ENCODE measurements at regions not wholly inside any gene's neighbourhood (a gene's known extent, or its start where the extent isn't known, plus 50 kb on each side); places are given as distances from the start of the nearest gene placed in this dataset.

- Histone ChIP-seq H2BK12ac (ENCODE audit: insufficient read length, low read depth, low read length) (no peak overlapping the region), H3K4me2 (ENCODE audit: insufficient read depth, insufficient read length, low read length) (no peak overlapping the region), H2AFZ (ENCODE audit: low read length) (no peak overlapping the region), H3K9ac (ENCODE audit: extremely low read depth, insufficient read length, low read length) (no peak overlapping the region), H3K56ac (ENCODE audit: insufficient read length, low read depth, low read length) (no peak overlapping the region), H4K20me1 (ENCODE audit: control insufficient read depth, insufficient read depth, insufficient read length) (no peaks in the 10 kb centered on the region), H4K5ac (ENCODE audit: insufficient read length, low read depth, low read length) (no peak overlapping the region), H3K79me2 (ENCODE audit: insufficient read depth, low read length) (no peaks in the 10 kb centered on the region), H2BK15ac (ENCODE audit: low read depth, low read length) (no peak overlapping the region), H3K79me1 (ENCODE audit: insufficient read depth, low read depth, low read length, poor library complexity, severe bottlenecking) (no peaks in the 10 kb centered on the region), H2BK5ac (ENCODE audit: insufficient read length, low read length) (no peak overlapping the region), H4K8ac (replicated peaks; ENCODE audit: insufficient read length, low read depth, low read length) (no peak overlapping the region), H4K91ac (ENCODE audit: insufficient read length, low read depth, low read length) (no peak overlapping the region), H3K23ac (ENCODE audit: insufficient read length, low read depth, low read length) (no peak overlapping the region), H3K18ac (ENCODE audit: insufficient read length, low read depth, low read length) (no peak overlapping the region), H3K9me3 (ENCODE audit: control insufficient read depth, low read depth, low read length) (peaks cover 41% of the 10 kb centered on the region), H3K27me3 (ENCODE audit: insufficient read depth, low read length) (peaks cover 4% of the 10 kb centered on the region; the same call in 1 of the 2 replicates), H3K4ac (ENCODE audit: low read depth, low read length) (no peak overlapping the region), H2BK20ac (ENCODE audit: low read depth, low read length, poor library complexity, severe bottlenecking) (no peak overlapping the region), H3K4me1 (ENCODE audit: insufficient read depth, low read length) (no peaks in the 10 kb centered on the region), H3T11ph (ENCODE audit: low read length) (no peak overlapping the region), H3K23me2 (ENCODE audit: insufficient read length, low read depth, low read length, poor library complexity, severe bottlenecking) (no peaks in the 10 kb centered on the region), H2AK5ac (ENCODE audit: insufficient read length, low read length) (no peak overlapping the region), H3K14ac (ENCODE audit: insufficient read depth, low read length) (no peak overlapping the region), H2BK120ac (ENCODE audit: low read depth, low read length, poor library complexity, severe bottlenecking) (no peak overlapping the region), H3K27ac (ENCODE audit: insufficient read length, low read depth, low read length) (no peak overlapping the region)
- WGBS (ENCODE audit: extremely low coverage, insufficient read length, low lambda C conversion rate): no CpG with 5 or more reads among the region's 1 CpG
- Mint-ChIP-seq H3K9me3 (peaks cover 65 to 71% of the 10 kb centered on the region in 2 experiments), H3K4me1 (peaks cover 0 to 2% of the 10 kb centered on the region in 2 experiments; a peak in 1 of 4 replicates), H3K27me3 (ENCODE audit: low read depth) (peaks cover 1% of the 10 kb centered on the region; the same call in 1 of the 2 replicates), H3K36me3 (ENCODE audit: insufficient read depth in 1 of 3, low read depth in 3 of 3) (peaks cover 0 to 7% (median 0%) of the 10 kb centered on the region in 3 experiments; a peak in 2 of 7 replicates), H3K4me3 (no peak overlapping the region), H3K27ac (no peak overlapping the region)
- no peak for DNase-seq
- no peak for TF ChIP-seq CTCF (conservative IDR thresholded peaks at IDR 0.05)
These were observed 166.4 kb upstream of the AFF2 start for GRCh38 chrX:148333989-148334388.
